Stomach smooth muscle (tissue), 2 donors: ENCODE measurements at regions not wholly inside any gene's neighbourhood (a gene's known extent, or its start where the extent isn't known, plus 50 kb on each side); places are given as distances from the start of the nearest gene placed in this dataset.

ENCODE experiments used
- H3K27ac ChIP-seq: one replicate; pipeline ENCODE4 v1.7.0; 2013; ENCODE audit warnings: mild to moderate bottlenecking, low read length, inconsistent platforms
- H3K27me3 ChIP-seq, 2 donors: one replicate each; pipeline ENCODE4 v1.7.0; 2013; ENCODE audit warnings: low read length in 2 of 2; ENCODE audit not compliant: insufficient read depth in 2 of 2, control insufficient read depth in 1 of 2
- H3K36me3 ChIP-seq, 2 donors: one replicate each; pipeline ENCODE4 v1.7.0; 2013; ENCODE audit warnings: low read length in 2 of 2; ENCODE audit not compliant: control insufficient read depth in 2 of 2, insufficient read depth in 2 of 2
- H3K4me1 ChIP-seq: one replicate; pipeline ENCODE4 v1.7.0; 2013; ENCODE audit warnings: low read length; ENCODE audit not compliant: control insufficient read depth, insufficient read depth
- H3K4me3 ChIP-seq, 2 donors: one replicate each; pipeline ENCODE4 v1.7.0; 2013; ENCODE audit warnings: low read length in 2 of 2
- H3K9ac ChIP-seq, 2 donors: one replicate each; pipeline ENCODE4 v1.7.0; 2013; ENCODE audit warnings: low read length in 2 of 2, mild to moderate bottlenecking in 1 of 2
- H3K9me3 ChIP-seq, 2 donors: one replicate each; pipeline ENCODE4 v1.7.0; 2013; ENCODE audit warnings: low read length in 2 of 2; ENCODE audit not compliant: control insufficient read depth in 2 of 2
- donor health status: healthy.
- donor health status: Pancreatic carcinoma.

DNA sequence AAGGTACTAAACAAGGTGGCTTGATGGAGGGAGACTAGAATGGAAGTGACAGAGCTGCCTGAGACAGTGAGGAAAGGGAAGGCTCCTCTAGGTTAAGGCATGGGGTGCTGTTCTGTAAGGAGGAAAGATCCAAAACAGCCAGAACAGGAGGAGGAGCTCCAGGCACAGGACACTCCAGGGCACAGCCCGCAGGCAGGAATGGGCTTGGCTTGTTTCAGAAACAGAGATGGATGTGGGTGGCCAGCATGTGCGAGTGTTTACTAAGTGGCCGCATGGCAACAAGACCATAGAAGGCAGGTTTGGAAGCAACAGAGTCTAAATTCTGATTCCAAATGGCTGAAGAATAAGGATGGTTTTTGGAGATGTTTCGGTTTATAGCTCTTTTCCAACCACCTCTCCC, 889.1 kb downstream of the AACS start:
- no peaks in the 10 kb centered on the region for H3K4me1 ChIP-seq
- H3K27me3 ChIP-seq = no peaks in the 10 kb centered on the region
- no peak overlapping the region for H3K4me3 ChIP-seq
- no peaks in the 10 kb centered on the region for H3K36me3 ChIP-seq
- H3K9me3 ChIP-seq = no peaks in the 10 kb centered on the region
- no peak overlapping the region for H3K9ac ChIP-seq
- H3K27ac ChIP-seq = no peak overlapping the region

DNA sequence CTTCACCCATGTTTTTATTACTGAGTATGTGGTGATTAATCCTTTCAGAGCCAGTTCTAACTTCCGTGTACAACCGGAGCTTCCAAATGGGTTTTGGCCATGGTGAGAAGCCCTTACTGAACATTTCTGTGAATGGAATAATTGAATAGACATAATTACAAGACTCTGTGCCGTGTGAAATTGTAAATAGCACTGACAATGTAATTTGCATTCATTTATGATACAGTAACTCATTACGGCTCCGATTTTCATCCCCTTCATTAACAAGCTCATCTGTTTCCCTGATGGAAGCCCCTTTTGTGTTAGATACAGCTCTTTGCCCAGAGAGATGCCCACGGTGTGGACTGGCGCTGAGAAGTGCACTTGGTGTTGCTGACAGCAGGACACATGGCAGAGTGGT, 891.0 kb downstream of the AACS start:
- Histone ChIP-seq H3K9ac (no peak overlapping the region), H3K27me3 (no peaks in the 10 kb centered on the region), H3K4me1 (no peaks in the 10 kb centered on the region), H3K9me3 (no peaks in the 10 kb centered on the region), H3K4me3 (no peak overlapping the region), H3K27ac (no peak overlapping the region), H3K36me3 (no peaks in the 10 kb centered on the region)

DNA sequence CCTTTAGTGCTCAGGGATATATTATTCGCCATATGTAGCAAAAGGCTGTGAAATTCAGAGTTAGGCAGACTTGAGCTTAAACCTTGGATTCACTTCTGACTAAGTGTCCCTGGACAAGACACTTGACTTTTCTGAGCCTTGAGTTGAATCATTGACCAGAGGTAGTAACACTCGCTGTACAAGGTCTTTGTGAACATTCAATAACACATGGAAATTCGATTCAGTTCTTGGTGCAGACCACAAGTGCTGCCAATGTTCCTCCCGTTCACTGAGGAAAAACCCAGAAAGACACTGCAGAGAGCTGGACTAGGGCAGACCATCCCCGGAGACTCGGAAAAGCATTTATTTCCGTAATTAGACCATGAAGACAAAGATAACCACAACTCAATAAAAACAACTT, 901.4 kb downstream of the AACS start:
- no peak overlapping the region for H3K27ac ChIP-seq
- H3K4me3 ChIP-seq = no peak overlapping the region
- no peak overlapping the region for H3K9ac ChIP-seq
- peaks cover 0 to 2% of the 10 kb centered on the region in 2 donors for H3K9me3 ChIP-seq
- H3K4me1 ChIP-seq = no peaks in the 10 kb centered on the region
- H3K36me3 ChIP-seq = no peaks in the 10 kb centered on the region
- H3K27me3 ChIP-seq = no peaks in the 10 kb centered on the region

DNA sequence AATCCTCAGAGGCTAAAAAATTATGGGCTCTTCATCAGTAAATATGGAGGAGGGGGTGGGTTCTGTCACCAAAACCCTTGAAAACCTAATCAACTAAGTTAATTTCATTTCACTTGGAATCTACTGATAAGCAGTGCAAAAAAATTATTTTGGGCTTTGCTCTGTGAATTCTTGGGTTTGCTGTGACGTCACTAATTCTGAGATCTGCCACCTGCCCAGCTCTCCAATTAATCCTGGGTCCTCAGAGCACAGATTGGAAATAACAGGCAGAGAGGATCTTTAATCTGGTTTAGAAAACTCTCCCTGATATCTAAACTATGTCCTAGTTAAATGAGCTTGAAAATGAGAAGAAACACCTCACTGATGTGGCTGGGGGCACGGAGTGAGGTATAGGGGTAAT, 903.2 kb downstream of the AACS start:
- Histone ChIP-seq H3K27me3 (no peaks in the 10 kb centered on the region), H3K9me3 (peaks cover 0 to 2% of the 10 kb centered on the region in 2 donors), H3K4me1 (no peaks in the 10 kb centered on the region), H3K36me3 (no peaks in the 10 kb centered on the region), H3K4me3 (no peak overlapping the region), H3K27ac (no peak overlapping the region), H3K9ac (no peak overlapping the region)

DNA sequence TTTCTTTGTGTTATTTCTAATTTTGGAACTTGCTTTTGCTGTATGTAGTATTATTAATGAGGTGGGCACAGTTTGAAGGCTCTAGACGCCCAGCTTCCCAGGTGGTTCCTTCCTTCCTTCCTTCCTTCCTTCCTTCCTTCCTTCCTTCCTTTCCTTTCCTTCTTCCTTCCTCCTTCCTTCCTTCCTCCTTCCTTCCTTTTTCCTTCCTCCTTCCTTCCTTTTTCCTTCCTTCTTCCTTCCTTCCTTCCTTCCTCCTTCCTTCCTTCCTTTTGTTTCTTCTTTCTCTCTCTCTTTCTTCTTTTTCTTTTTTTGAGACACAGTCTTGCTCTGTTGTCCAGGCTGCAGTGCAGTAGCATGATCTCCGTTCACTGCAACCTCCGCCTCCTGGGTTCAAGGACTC, 906.7 kb downstream of the AACS start:
- H3K27ac ChIP-seq = no peak overlapping the region
- no peaks in the 10 kb centered on the region for H3K36me3 ChIP-seq
- H3K27me3 ChIP-seq = no peaks in the 10 kb centered on the region
- peaks cover 2 to 6% of the 10 kb centered on the region in 2 donors for H3K9me3 ChIP-seq
- H3K9ac ChIP-seq = no peak overlapping the region
- no peak overlapping the region for H3K4me3 ChIP-seq
- no peaks in the 10 kb centered on the region for H3K4me1 ChIP-seq

DNA sequence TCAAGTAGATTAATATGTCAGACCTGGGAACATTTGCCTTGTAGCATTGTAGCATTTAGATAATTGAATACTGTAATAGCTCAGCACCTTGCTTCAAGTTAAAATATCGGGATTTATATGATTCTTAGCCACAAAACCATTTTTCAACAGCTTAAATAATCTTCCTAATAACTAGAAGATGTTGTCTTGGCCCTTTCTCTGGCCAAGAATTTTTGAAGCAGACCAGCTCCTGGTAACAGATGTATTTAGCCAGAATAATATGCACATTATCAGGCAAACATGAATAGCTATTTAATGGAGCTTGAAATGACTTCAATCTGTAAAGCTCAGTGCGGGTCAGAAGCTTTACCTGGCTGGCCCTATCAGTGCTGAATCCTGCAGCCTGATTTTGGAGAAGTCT, 913.1 kb downstream of the AACS start:
- Histone ChIP-seq H3K4me1 (no peaks in the 10 kb centered on the region), H3K9me3 (peaks cover 0 to 6% of the 10 kb centered on the region in 2 donors)

DNA sequence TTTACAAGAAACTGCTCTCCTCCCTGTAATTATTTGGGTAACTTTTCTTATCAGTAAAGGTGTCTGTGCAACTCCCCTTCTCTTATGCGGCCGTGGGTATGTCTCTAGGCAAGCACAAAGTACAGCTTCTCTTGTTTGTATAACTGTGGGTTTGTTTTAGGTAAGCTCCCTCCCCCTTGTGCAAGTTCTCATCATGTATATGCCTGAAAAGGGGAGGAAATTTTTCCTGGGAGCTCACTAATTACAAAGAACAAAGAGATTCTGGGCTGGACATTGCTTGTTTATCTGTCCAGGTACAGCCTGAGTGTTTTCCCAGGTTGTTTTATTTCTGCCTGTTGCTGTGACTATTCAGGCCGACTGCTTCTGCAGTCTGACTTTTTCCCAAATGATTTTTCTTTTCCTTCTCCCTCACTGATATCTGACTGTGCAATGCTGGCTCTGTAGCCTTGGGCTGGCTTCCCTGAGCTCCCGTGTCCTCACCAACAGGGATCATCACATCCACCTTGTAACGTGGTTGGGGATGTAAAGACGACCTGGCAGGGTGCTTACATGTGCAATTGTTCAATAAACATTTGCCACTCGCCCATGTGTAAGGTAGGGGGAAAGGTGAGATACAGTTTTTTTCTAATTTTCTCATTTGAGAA, 916.5 kb downstream of the AACS start:
- peaks cover 0 to 5% of the 10 kb centered on the region in 2 donors for H3K27me3 ChIP-seq
- no peak overlapping the region for H3K9ac ChIP-seq
- no peak overlapping the region for H3K4me3 ChIP-seq
- no peaks in the 10 kb centered on the region for H3K9me3 ChIP-seq
- H3K4me1 ChIP-seq = peaks cover 5% of the 10 kb centered on the region
- H3K27ac ChIP-seq = no peak overlapping the region
- H3K36me3 ChIP-seq = no peaks in the 10 kb centered on the region

More for the DNA sequence above, 913.1 kb downstream of the AACS start:
- H3K9ac ChIP-seq = no peak overlapping the region
- H3K36me3 ChIP-seq = no peaks in the 10 kb centered on the region
- no peak overlapping the region for H3K27ac ChIP-seq
- no peaks in the 10 kb centered on the region for H3K27me3 ChIP-seq
- no peak overlapping the region for H3K4me3 ChIP-seq

DNA sequence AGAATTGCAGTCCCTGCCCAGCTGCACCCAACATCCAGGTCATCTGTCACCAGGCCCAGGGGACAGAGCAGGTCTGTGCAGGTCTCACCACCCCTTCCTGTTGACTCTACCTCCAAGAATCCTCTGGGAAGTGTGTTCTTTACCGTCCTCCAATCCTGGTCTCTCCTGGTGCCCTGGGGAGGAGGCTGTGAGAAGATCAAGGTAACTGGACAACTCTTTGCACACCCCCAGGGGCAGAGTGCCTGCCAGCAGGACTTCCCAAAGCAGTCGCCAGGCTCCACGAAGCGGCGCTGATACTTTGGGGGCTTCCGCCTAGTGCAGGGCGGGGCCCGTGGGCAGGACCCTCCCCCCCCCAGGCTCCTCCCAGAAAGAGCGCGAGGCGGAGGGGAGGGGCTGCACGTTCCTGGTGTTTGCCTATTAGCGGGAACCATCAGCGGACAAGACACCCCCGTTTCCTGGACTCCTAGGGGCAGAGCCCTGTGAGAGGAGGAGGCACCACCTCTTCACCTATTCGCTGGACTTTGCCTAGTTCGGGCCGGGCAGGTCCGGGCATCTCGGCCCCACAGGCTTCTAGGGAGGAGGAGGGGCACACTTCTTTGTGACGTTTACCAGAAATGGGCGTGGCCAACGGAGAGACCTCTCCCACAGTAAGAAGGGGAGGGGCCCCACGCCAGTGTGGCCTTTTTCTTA, 918.0 kb downstream of the AACS start:
- peak overlapping the region; percentile 24 for H3K27ac ChIP-seq

DNA sequence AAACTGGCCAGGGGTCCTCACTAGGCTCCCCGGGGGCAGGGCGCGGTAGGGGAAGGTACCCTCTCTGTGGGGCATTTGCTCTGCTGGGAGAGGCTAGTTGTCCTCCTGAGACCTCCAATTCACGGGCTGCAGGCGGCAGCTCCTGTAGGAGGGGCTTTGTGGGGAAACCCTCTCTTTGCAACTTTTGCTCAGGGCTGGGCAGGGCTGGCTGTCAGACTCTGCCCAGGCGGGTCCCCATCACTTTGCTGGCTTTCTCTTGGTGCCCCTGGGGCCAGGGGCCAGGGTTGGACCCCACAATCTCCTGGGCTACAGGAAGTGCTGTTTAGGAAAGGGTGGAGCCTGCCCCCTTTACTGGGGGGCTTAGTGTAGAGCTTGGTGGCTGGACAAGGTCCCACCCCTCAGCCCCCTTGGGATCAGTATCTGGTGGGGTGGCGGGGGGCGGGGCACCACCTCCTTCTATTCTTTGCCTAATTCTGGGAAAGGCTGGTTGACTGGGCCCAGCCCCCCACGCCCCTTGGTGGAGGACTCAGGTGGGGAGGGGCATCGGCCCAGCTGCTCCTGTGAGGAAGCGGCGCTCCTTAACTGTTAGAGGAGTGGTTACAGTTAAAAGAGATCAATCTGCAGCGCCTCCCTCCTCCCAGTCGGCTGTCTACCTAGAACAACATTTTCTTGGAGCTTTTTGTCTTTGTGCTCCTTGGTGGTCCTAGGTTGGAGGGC, 918.7 kb downstream of the AACS start:
- Histone ChIP-seq H3K9me3 (no peaks in the 10 kb centered on the region), H3K4me1 (peaks cover 5% of the 10 kb centered on the region), H3K27me3 (peaks cover 0 to 5% of the 10 kb centered on the region in 2 donors), H3K36me3 (no peaks in the 10 kb centered on the region), H3K9ac (peak overlapping the region in 1 of 2 donors; percentile 54), H3K27ac (peak overlapping the region; percentile 24), H3K4me3 (peak overlapping the region; percentile 56 to 74)

More for the DNA sequence above, 918.0 kb downstream of the AACS start:
- H3K4me3 ChIP-seq = peak overlapping the region; percentile 56 to 74
- H3K36me3 ChIP-seq = no peaks in the 10 kb centered on the region
- peaks cover 5% of the 10 kb centered on the region for H3K4me1 ChIP-seq
- peaks cover 0 to 5% of the 10 kb centered on the region in 2 donors for H3K27me3 ChIP-seq
- no peaks in the 10 kb centered on the region for H3K9me3 ChIP-seq
- peak overlapping the region; percentile 29 to 54 for H3K9ac ChIP-seq

DNA sequence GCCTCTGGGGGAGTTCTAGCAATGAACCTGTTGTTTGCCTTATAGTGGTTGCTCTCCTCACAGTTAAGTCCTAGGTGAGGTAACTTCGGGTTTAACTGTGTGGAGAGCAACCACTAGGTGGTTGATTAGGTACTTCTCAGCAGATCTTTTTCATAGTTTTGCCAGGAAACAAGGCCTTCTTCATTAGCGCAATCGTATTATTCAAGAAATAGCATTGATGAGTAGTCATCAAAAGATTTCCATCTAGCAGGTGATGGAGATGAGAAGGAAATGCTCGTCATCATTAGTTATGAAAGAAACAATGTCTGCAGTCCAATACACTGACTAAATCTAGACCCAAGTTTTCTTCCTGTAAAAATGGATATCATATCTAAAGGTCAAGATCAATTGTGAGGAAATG, 923.3 kb downstream of the AACS start:
- Histone ChIP-seq H3K27me3 (peaks cover 0 to 5% of the 10 kb centered on the region in 2 donors), H3K27ac (no peak overlapping the region), H3K36me3 (no peaks in the 10 kb centered on the region), H3K4me3 (no peak overlapping the region), H3K9ac (no peak overlapping the region), H3K9me3 (no peaks in the 10 kb centered on the region), H3K4me1 (peaks cover 5% of the 10 kb centered on the region)
